ENCODE measurements at regions not wholly inside any gene's neighbourhood (a gene's known extent, or its start where the extent isn't known, plus 50 kb on each side); places are given as distances from the start of the nearest gene placed in this dataset.
"Not testable (repeated sequence)": the region's sequence is repeated elsewhere in the genome, so short reads cannot be mapped to it uniquely, and the experiment has no call there.

- no peak for DNase-seq
Measured at GRCh38 chr11:82533628-82534327, 199.9 kb downstream of the FAM181B start.

- DNase-seq = no peak
Measured at GRCh38 chr11:82529936-82530335, 203.7 kb downstream of the FAM181B start.

- no peak for DNase-seq
Measured at GRCh38 chr11:82527081-82527584, 206.5 kb downstream of the FAM181B start.

GRCh38 chr11:82523141-82523540 is 210.5 kb downstream of the FAM181B start:
- no peak for DNase-seq

- no peak for DNase-seq
Measured at GRCh38 chr11:82521427-82521826, 212.2 kb downstream of the FAM181B start.

- DNase-seq = no peak
Measured at GRCh38 chr11:82507288-82507687, 226.4 kb downstream of the FAM181B start.

GRCh38 chr11:82505379-82505778 is 228.3 kb downstream of the FAM181B start:
- DNase-seq = no peak

GRCh38 chr11:82501174-82501573 is 232.5 kb downstream of the FAM181B start:
- DNase-seq = not testable (repeated sequence)

GRCh38 chr11:82494988-82495432 is 238.7 kb downstream of the FAM181B start:
- no peak for DNase-seq

GRCh38 chr11:82474876-82475275 is 258.8 kb downstream of the FAM181B start:
- DNase-seq = no peak

GRCh38 chr11:82465481-82465880 is 268.2 kb downstream of the FAM181B start:
- DNase-seq = no peak

GRCh38 chr11:82462608-82463242 is 270.9 kb downstream of the FAM181B start:
- no peak for DNase-seq

GRCh38 chr11:82458761-82459160 is 274.9 kb downstream of the FAM181B start:
- no peak for DNase-seq

- DNase-seq = no peak
Measured at GRCh38 chr11:82458147-82458546, 275.5 kb downstream of the FAM181B start.

GRCh38 chr11:82450996-82451395 is 282.7 kb downstream of the FAM181B start:
- DNase-seq = no peak

GRCh38 chr11:82406611-82407010 is 327.1 kb downstream of the FAM181B start:
- no peak for DNase-seq

- no peak for DNase-seq
Measured at GRCh38 chr11:82405421-82405820, 328.2 kb downstream of the FAM181B start.

GRCh38 chr11:82404981-82405380 is 328.7 kb downstream of the FAM181B start:
- DNase-seq = no peak

- no peak for DNase-seq
Measured at GRCh38 chr11:82403640-82404305, 329.9 kb downstream of the FAM181B start.

- DNase-seq = no peak
Measured at GRCh38 chr11:82398300-82398815, 335.3 kb downstream of the FAM181B start.

- not testable (repeated sequence) for DNase-seq
Measured at GRCh38 chr11:82396639-82397038, 337.0 kb downstream of the FAM181B start.

- no peak for DNase-seq
Measured at GRCh38 chr11:82384308-82384707, 349.4 kb downstream of the FAM181B start.

- no peak for DNase-seq
Measured at GRCh38 chr11:82373781-82374542, 359.7 kb downstream of the FAM181B start.

Data from NCI-H526 treated with DMSO at 0.1 percent for 48 hours (cell line).